Cardiac muscle cell (in vitro differentiated cells and primary cell): ENCODE measurements at regions not wholly inside any gene's neighbourhood (a gene's known extent, or its start where the extent isn't known, plus 50 kb on each side); places are given as distances from the start of the nearest gene placed in this dataset.

Experiments used
- DNase-seq, 2 donors: peaks; one replicate each; pipeline versions ENCODE4 v3.0.0 to v3.0.0-alpha.2; 2010 to 2017; ENCODE audit warnings: low read depth in 1 of 2, low spot score in 1 of 2
- H3K27ac ChIP-seq: fragments of 200-600 bp; sonication (generic); 2 replicates; pipeline ENCODE4 v1.5.1; 2016
- H3K27me3 ChIP-seq: fragments of 200-600 bp; sonication (generic); 2 replicates; pipeline ENCODE4 v1.6.0; 2016; ENCODE audit warnings: control low read depth
- H3K36me3 ChIP-seq: fragments of 200-600 bp; sonication (generic); 2 replicates; pipeline ENCODE4 v1.5.1; 2016; ENCODE audit warnings: control low read depth
- H3K4me1 ChIP-seq: fragments of 200-600 bp; sonication (generic); 2 replicates; pipeline ENCODE4 v1.8.1; 2017; ENCODE audit warnings: low read depth, mild to moderate bottlenecking, mixed run types
- H3K4me3 ChIP-seq: fragments of 200-600 bp; sonication (generic); 2 replicates; pipeline ENCODE4 v1.5.1; 2016; ENCODE audit warnings: mild to moderate bottlenecking
- H3K9me3 ChIP-seq: fragments of 200-600 bp; sonication (generic); 2 replicates; pipeline ENCODE4 v1.5.1; 2017; ENCODE audit warnings: low read depth, mild to moderate bottlenecking, control low read depth
- CTCF ChIP-seq: IDR thresholded peaks from 2 replicates; pipeline ENCODE4 v1.5.1; 2012; ENCODE audit warnings: low read depth, mild to moderate bottlenecking, low read length

GRCh38 chr5:45093377-45093776 lies 284.6 kb downstream of the MRPS30 start:
- Histone ChIP-seq H3K4me1 (peaks cover 27% of the 10 kb centered on the region), H3K4me3 (no peak overlapping the region), H3K9me3 (no peaks in the 10 kb centered on the region), H3K27ac (no peak overlapping the region), H3K27me3 (no peaks in the 10 kb centered on the region), H3K36me3 (no peaks in the 10 kb centered on the region)
- no peak for TF ChIP-seq CTCF
- peak in 1 of 2 donors; percentile 13 for DNase-seq

- DNase-seq = peak in 1 of 2 donors; percentile 18
- Histone ChIP-seq H3K36me3 (no peaks in the 10 kb centered on the region), H3K4me1 (peaks cover 31% of the 10 kb centered on the region), H3K9me3 (no peaks in the 10 kb centered on the region), H3K27ac (no peak overlapping the region), H3K4me3 (no peak overlapping the region), H3K27me3 (no peaks in the 10 kb centered on the region)
- no peak for TF ChIP-seq CTCF
Observed at GRCh38 chr5:45094876-45095440, 286.2 kb downstream of the MRPS30 start.

GRCh38 chr5:45098483-45098882 lies 289.7 kb downstream of the MRPS30 start:
- TF ChIP-seq CTCF = no peak
- no peak for DNase-seq
- H3K9me3 ChIP-seq = no peaks in the 10 kb centered on the region

GRCh38 chr5:45101146-45101545 lies 292.4 kb downstream of the MRPS30 start:
- Histone ChIP-seq H3K27me3 (no peaks in the 10 kb centered on the region), H3K9me3 (no peaks in the 10 kb centered on the region), H3K36me3 (no peaks in the 10 kb centered on the region), H3K27ac (no peak overlapping the region), H3K4me1 (peaks cover 7% of the 10 kb centered on the region), H3K4me3 (no peak overlapping the region)
- no peak for TF ChIP-seq CTCF
- no peak for DNase-seq

More at GRCh38 chr5:45098483-45098882, 289.7 kb downstream of the MRPS30 start:
- Histone ChIP-seq H3K4me1 (peaks cover 31% of the 10 kb centered on the region), H3K27me3 (no peaks in the 10 kb centered on the region), H3K36me3 (no peaks in the 10 kb centered on the region), H3K27ac (no peak overlapping the region), H3K4me3 (no peak overlapping the region)

- H3K9me3 ChIP-seq = no peaks in the 10 kb centered on the region
- H3K27ac ChIP-seq = no peak overlapping the region
- TF ChIP-seq CTCF = no peak
- H3K36me3 ChIP-seq = no peaks in the 10 kb centered on the region
- no peaks in the 10 kb centered on the region for H3K27me3 ChIP-seq
- DNase-seq = no peak
- peaks cover 8% of the 10 kb centered on the region for H3K4me1 ChIP-seq
- no peak overlapping the region for H3K4me3 ChIP-seq
Observed at GRCh38 chr5:45105491-45105994, 296.8 kb downstream of the MRPS30 start.

- H3K9me3 ChIP-seq = no peaks in the 10 kb centered on the region
- peaks cover 28% of the 10 kb centered on the region for H3K4me1 ChIP-seq
- no peak overlapping the region for H3K4me3 ChIP-seq
- no peak overlapping the region for H3K27ac ChIP-seq
- no peaks in the 10 kb centered on the region for H3K36me3 ChIP-seq
- no peak for DNase-seq
- no peaks in the 10 kb centered on the region for H3K27me3 ChIP-seq
- TF ChIP-seq CTCF = no peak
Observed at GRCh38 chr5:45109062-45109461, 300.3 kb downstream of the MRPS30 start.
